ENCODE measurements at regions not wholly inside any gene's neighbourhood (a gene's known extent, or its start where the extent isn't known, plus 50 kb on each side); places are given as distances from the start of the nearest gene placed in this dataset.

GRCh38 chr20:60728705-60729104 is 523.4 kb upstream of the CDH4 start:
- intact Hi-C loops (cut with DNase I, micrococcal nuclease), result no loop called here
- H3K27me3 Mint-ChIP-seq, result no peaks in the 10 kb centered on the region
- no peak overlapping the region for H3K27ac Mint-ChIP-seq
- H3K9me3 ChIP-seq (ENCODE audit: control insufficient read depth in 1 of 2, insufficient read depth in 1 of 2, low read length in 2 of 2), result peaks cover 4 to 7% of the 10 kb centered on the region in 2 experiments
- no peak for ATAC-seq (ENCODE audit: poor library complexity)
- H3K9me3 Mint-ChIP-seq, result peaks cover 6% of the 10 kb centered on the region
- POLR2A ChIA-PET, result no interaction called here
- CTCF ChIA-PET, result no interaction called here
- no peaks in the 10 kb centered on the region for H3K36me3 Mint-ChIP-seq (ENCODE audit: low read depth)
- no peak for DNase-seq
- H3K4me1 Mint-ChIP-seq (ENCODE audit: low read depth), result no peaks in the 10 kb centered on the region
- no peak for TF ChIP-seq CTCF (IDR thresholded peaks at IDR 0.05)
- H3K4me3 ChIP-seq (ENCODE audit: low read length), result no peak overlapping the region
- no peak overlapping the region for H3K27ac ChIP-seq (ENCODE audit: low read depth in 1 of 2, low read length in 2 of 2)
- H3K4me3 Mint-ChIP-seq, result no peak overlapping the region
- H3K27me3 ChIP-seq (ENCODE audit: control insufficient read depth in 1 of 2, insufficient read depth in 2 of 2, low read length in 2 of 2), result no peaks in the 10 kb centered on the region
- H3K36me3 ChIP-seq (ENCODE audit: insufficient read depth, low read length), result no peaks in the 10 kb centered on the region
- no peaks in the 10 kb centered on the region for H3K4me1 ChIP-seq (ENCODE audit: insufficient read depth, low read length)

- DNase-seq, result no peak
- Histone ChIP-seq H3K4me1 (ENCODE audit: insufficient read depth, low read length) (no peaks in the 10 kb centered on the region), H3K27me3 (ENCODE audit: control insufficient read depth in 1 of 2, insufficient read depth in 2 of 2, low read length in 2 of 2) (no peaks in the 10 kb centered on the region), H3K36me3 (ENCODE audit: insufficient read depth, low read length) (no peaks in the 10 kb centered on the region), H3K9me3 (ENCODE audit: control insufficient read depth in 1 of 2, insufficient read depth in 1 of 2, low read length in 2 of 2) (peaks cover 4 to 7% of the 10 kb centered on the region in 2 experiments), H3K27ac (ENCODE audit: low read depth in 1 of 2, low read length in 2 of 2) (no peak overlapping the region), H3K4me3 (ENCODE audit: low read length) (no peak overlapping the region)
- H3K27ac Mint-ChIP-seq, result no peak overlapping the region
- no peak overlapping the region for H3K4me3 Mint-ChIP-seq
- no peak for TF ChIP-seq CTCF (IDR thresholded peaks at IDR 0.05)
- intact Hi-C loops (cut with DNase I, micrococcal nuclease), result no loop called here
- ChIA-PET POLR2A (no interaction called here), CTCF (no interaction called here)
- no peaks in the 10 kb centered on the region for H3K4me1 Mint-ChIP-seq (ENCODE audit: low read depth)
- H3K36me3 Mint-ChIP-seq (ENCODE audit: low read depth), result no peaks in the 10 kb centered on the region
- H3K9me3 Mint-ChIP-seq, result peaks cover 6% of the 10 kb centered on the region
- no peaks in the 10 kb centered on the region for H3K27me3 Mint-ChIP-seq
- no peak for ATAC-seq (ENCODE audit: poor library complexity)
These were observed 522.7 kb upstream of the CDH4 start for GRCh38 chr20:60729135-60729900.

- ChIA-PET POLR2A (no interaction called here), CTCF (no interaction called here)
- DNase-seq (no peak), ATAC-seq (ENCODE audit: poor library complexity) (no peak)
- Mint-ChIP-seq H3K9me3 (peaks cover 3% of the 10 kb centered on the region), H3K4me3 (no peak overlapping the region), H3K4me1 (ENCODE audit: low read depth) (no peaks in the 10 kb centered on the region), H3K27me3 (no peaks in the 10 kb centered on the region), H3K27ac (no peak overlapping the region), H3K36me3 (ENCODE audit: low read depth) (no peaks in the 10 kb centered on the region)
- Histone ChIP-seq H3K4me1 (ENCODE audit: insufficient read depth, low read length) (no peaks in the 10 kb centered on the region), H3K36me3 (ENCODE audit: insufficient read depth, low read length) (no peaks in the 10 kb centered on the region), H3K27me3 (ENCODE audit: control insufficient read depth in 1 of 2, insufficient read depth in 2 of 2, low read length in 2 of 2) (no peaks in the 10 kb centered on the region), H3K4me3 (ENCODE audit: low read length) (no peak overlapping the region), H3K27ac (ENCODE audit: low read depth in 1 of 2, low read length in 2 of 2) (no peak overlapping the region), H3K9me3 (ENCODE audit: control insufficient read depth in 1 of 2, insufficient read depth in 1 of 2, low read length in 2 of 2) (peaks cover 4 to 5% of the 10 kb centered on the region in 2 experiments)
- TF ChIP-seq CTCF (IDR thresholded peaks at IDR 0.05), result no peak
- intact Hi-C loops (cut with DNase I, micrococcal nuclease), result no loop called here
These were observed 519.7 kb upstream of the CDH4 start for GRCh38 chr20:60732322-60732721.

Measured in CD4-positive, alpha-beta T cell (primary cell).